ENCODE measurements at regions not wholly inside any gene's neighbourhood (a gene's known extent, or its start where the extent isn't known, plus 50 kb on each side); places are given as distances from the start of the nearest gene placed in this dataset.

DNA sequence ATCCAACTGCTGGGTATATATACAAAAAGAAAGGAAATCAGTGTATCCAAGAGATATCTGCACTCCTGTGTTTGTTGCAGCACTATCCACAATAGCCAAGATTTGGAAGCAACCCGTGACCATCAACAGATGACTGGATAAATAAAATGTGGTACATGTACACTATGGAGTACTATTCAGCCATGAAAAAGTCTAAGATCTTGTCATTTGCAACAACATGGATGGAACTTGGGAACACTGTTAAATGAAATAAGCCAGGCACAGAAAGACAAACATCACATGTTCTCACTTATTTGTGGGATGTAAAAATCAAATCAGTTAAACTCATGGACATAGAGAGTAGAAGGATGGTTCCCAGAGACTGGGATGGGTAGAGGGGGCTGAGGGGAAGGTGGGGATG is 620.7 kb downstream of the RBFOX1 start:
- ChIA-PET POLR2A (no interaction called here), CTCF (no interaction called here)
- no peak for ATAC-seq
- H3K4me3 ChIP-seq: no peak overlapping the region
- H3K27ac ChIP-seq: no peak overlapping the region
- no peak for TF ChIP-seq POLR2A (IDR thresholded peaks at IDR 0.05; ENCODE audit: low read length)
- no peak for TF ChIP-seq JUN (IDR thresholded peaks at IDR 0.05)
- no peak for TF ChIP-seq ZC3H11A (IDR thresholded peaks at IDR 0.05)
- no peak for TF ChIP-seq TFCP2L1 (CRISPR knock-in tag; IDR thresholded peaks at IDR 0.05)
- no peak for TF ChIP-seq GATA3 (IDR thresholded peaks at IDR 0.05; ENCODE audit: borderline replicate concordance)
- TF ChIP-seq SMC3 (IDR thresholded peaks at IDR 0.05): no peak
- TF ChIP-seq RARB (CRISPR knock-in tag; IDR thresholded peaks at IDR 0.05): no peak
- TF ChIP-seq KDM1A (IDR thresholded peaks at IDR 0.05; ENCODE audit: low read depth): no peak
- TF ChIP-seq, protein P1, sequence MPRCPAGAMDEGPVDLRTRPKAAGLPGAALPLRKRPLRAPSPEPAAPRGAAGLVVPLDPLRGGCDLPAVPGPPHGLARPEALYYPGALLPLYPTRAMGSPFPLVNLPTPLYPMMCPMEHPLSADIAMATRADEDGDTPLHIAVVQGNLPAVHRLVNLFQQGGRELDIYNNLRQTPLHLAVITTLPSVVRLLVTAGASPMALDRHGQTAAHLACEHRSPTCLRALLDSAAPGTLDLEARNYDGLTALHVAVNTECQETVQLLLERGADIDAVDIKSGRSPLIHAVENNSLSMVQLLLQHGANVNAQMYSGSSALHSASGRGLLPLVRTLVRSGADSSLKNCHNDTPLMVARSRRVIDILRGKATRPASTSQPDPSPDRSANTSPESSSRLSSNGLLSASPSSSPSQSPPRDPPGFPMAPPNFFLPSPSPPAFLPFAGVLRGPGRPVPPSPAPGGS (IDR thresholded peaks at IDR 0.05): no peak
- no peak for TF ChIP-seq HDAC2 (IDR thresholded peaks at IDR 0.05)
- TF ChIP-seq MYC (IDR thresholded peaks at IDR 0.05; ENCODE audit: borderline replicate concordance, low read length): no peak
- TF ChIP-seq POLR2AphosphoS2 (conservative IDR thresholded peaks at IDR 0.05; ENCODE audit: low read length): no peak
- TF ChIP-seq RFX5 (IDR thresholded peaks at IDR 0.05): no peak
- TF ChIP-seq ESRRA (IDR thresholded peaks at IDR 0.05; ENCODE audit: borderline replicate concordance, low read length): no peak
- TF ChIP-seq, protein P2, sequence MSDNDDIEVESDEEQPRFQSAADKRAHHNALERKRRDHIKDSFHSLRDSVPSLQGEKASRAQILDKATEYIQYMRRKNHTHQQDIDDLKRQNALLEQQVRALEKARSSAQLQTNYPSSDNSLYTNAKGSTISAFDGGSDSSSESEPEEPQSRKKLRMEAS (IDR thresholded peaks at IDR 0.05): no peak
- TF ChIP-seq FOXS1 (CRISPR knock-in tag; IDR thresholded peaks at IDR 0.05): no peak
- TF ChIP-seq, protein P3, sequence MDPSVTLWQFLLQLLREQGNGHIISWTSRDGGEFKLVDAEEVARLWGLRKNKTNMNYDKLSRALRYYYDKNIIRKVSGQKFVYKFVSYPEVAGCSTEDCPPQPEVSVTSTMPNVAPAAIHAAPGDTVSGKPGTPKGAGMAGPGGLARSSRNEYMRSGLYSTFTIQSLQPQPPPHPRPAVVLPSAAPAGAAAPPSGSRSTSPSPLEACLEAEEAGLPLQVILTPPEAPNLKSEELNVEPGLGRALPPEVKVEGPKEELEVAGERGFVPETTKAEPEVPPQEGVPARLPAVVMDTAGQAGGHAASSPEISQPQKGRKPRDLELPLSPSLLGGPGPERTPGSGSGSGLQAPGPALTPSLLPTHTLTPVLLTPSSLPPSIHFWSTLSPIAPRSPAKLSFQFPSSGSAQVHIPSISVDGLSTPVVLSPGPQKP (IDR thresholded peaks at IDR 0.05; ENCODE audit: low read depth, low read length): no peak
- TF ChIP-seq RNF2 (IDR thresholded peaks at IDR 0.05; ENCODE audit: borderline replicate concordance, low read depth): no peak
- no peaks in the 10 kb centered on the region for H3K4me1 ChIP-seq
- H3K4me2 ChIP-seq: no peak overlapping the region
- FAIRE-seq: no peak
- no peak for DNase-seq (ENCODE audit: low read depth in 1 of 2, low spot score in 1 of 2)
- H3K9me3 ChIP-seq: no peaks in the 10 kb centered on the region
- 0% methylated on average over 1 of the region's 1 CpG for WGBS (ENCODE audit: missing lambda C conversion rate)

DNA sequence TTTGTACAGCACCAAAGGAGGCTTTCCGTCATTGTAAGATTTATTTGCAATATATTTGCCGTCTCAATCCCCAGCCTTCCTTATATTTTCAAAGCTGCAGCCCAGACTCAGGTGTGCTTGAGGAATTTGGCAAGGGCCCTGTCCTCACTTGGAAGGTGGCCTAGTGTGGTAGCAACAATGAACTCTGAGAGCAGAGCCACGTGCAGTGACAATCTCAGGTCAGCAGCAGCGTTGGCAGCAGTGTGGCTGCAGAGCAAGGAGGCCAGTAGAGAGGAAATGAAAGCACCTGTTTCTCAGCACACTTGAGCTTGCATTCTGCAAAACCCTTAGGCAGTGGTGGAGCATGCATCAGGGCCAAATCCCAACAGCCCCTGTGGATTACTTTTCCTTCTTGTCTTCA is 613.5 kb downstream of the RBFOX1 start:
- H3K27ac ChIP-seq: no peak overlapping the region
- no peaks in the 10 kb centered on the region for H3K9me3 ChIP-seq
- H3K4me3 ChIP-seq: no peak overlapping the region
- 13% methylated on average over 4 of the region's 4 CpGs for WGBS (ENCODE audit: missing lambda C conversion rate)
- ChIA-PET CTCF (no interaction called here), POLR2A (no interaction called here)
- TF ChIP-seq, protein P4, sequence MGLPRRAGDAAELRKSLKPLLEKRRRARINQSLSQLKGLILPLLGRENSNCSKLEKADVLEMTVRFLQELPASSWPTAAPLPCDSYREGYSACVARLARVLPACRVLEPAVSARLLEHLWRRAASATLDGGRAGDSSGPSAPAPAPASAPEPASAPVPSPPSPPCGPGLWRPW (IDR thresholded peaks at IDR 0.05): no peak
- TF ChIP-seq HEYL (CRISPR knock-in tag; IDR thresholded peaks at IDR 0.05): no peak
- TF ChIP-seq RARB (CRISPR knock-in tag; IDR thresholded peaks at IDR 0.05): no peak
- no peak for ATAC-seq
- DNase-seq (ENCODE audit: low read depth in 1 of 2, low spot score in 1 of 2): no peak
- no peaks in the 10 kb centered on the region for H3K4me1 ChIP-seq
- H3K4me2 ChIP-seq: no peak overlapping the region
- no peak for FAIRE-seq

DNA sequence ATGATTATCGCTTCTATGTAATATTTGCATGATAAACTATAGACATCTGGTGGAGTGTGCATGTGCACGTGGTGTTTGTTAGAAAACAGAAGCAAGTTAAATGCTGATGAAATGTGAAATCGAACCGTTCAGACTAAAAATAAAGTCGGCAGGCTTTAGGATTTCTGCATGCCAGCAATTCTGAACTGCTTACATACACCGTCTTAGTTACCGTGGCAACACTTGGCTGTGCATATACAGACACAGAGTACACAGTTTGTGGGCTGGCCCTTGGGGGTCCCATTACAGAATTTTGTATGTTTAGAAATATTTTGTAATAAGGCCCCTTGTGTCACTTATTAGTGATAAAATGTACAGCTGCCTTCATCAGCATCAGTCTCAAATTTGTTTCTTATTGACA is 605.5 kb downstream of the RBFOX1 start:
- Histone ChIP-seq H3K4me1 (no peaks in the 10 kb centered on the region), H3K27ac (no peak overlapping the region), H3K4me2 (no peak overlapping the region), H3K9me3 (no peaks in the 10 kb centered on the region), H3K4me3 (no peak overlapping the region)
- ChIA-PET CTCF (no interaction called here), POLR2A (no interaction called here)
- 25% methylated on average over 7 of the region's 7 CpGs for WGBS (ENCODE audit: missing lambda C conversion rate)
- no peak for ATAC-seq
- no peak for DNase-seq (ENCODE audit: low read depth in 1 of 2, low spot score in 1 of 2)
- TF ChIP-seq TP53 (CRISPR knock-in tag; IDR thresholded peaks at IDR 0.05) (no peak), NPAS2 (CRISPR knock-in tag; IDR thresholded peaks at IDR 0.05; ENCODE audit: borderline replicate concordance) (no peak), CBX8 (IDR thresholded peaks at IDR 0.05) (no peak), NR3C1 (IDR thresholded peaks at IDR 0.05) (no peak), MAFK (IDR thresholded peaks at IDR 0.05; ENCODE audit: partially characterized antibody) (no peak), KDM5A (IDR thresholded peaks at IDR 0.05) (no peak), RNF2 (IDR thresholded peaks at IDR 0.05; ENCODE audit: borderline replicate concordance, low read depth) (no peak), BHLHE40 (IDR thresholded peaks at IDR 0.05; ENCODE audit: low read depth, low read length) (no peak)
- TF ChIP-seq, protein P3 (IDR thresholded peaks at IDR 0.05; ENCODE audit: low read depth, low read length): no peak
- TF ChIP-seq, protein P5, sequence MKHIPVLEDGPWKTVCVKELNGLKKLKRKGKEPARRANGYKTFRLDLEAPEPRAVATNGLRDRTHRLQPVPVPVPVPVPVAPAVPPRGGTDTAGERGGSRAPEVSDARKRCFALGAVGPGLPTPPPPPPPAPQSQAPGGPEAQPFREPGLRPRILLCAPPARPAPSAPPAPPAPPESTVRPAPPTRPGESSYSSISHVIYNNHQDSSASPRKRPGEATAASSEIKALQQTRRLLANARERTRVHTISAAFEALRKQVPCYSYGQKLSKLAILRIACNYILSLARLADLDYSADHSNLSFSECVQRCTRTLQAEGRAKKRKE (CRISPR knock-in tag; IDR thresholded peaks at IDR 0.05; ENCODE audit: low read depth): no peak
- FAIRE-seq: no peak

Data from A549 (cell line).